Skeletal muscle satellite cell (primary cell): ENCODE measurements at regions not wholly inside any gene's neighbourhood (a gene's known extent, or its start where the extent isn't known, plus 50 kb on each side); places are given as distances from the start of the nearest gene placed in this dataset.

Experiments used
- H3K27me3 ChIP-seq: 2 replicates; pipeline ENCODE4 v1.7.0; 2013; ENCODE audit warnings: low read length; ENCODE audit not compliant: control insufficient read depth, insufficient read depth
- H3K36me3 ChIP-seq: 2 replicates; pipeline ENCODE4 v1.7.0; 2013; ENCODE audit warnings: mild to moderate bottlenecking, control low read depth, low read length; ENCODE audit not compliant: insufficient read depth
- H3K4me1 ChIP-seq: 2 replicates; pipeline ENCODE4 v1.7.0; 2013; ENCODE audit warnings: low read length; ENCODE audit not compliant: control insufficient read depth, insufficient read depth
- H3K4me2 ChIP-seq: 2 replicates; pipeline ENCODE4 v1.7.0; 2013; ENCODE audit warnings: mild to moderate bottlenecking, low read length
- H3K4me3 ChIP-seq: 2 replicates; pipeline ENCODE4 v1.7.0; 2013; ENCODE audit warnings: low read length
- H3K9ac ChIP-seq: 2 replicates; pipeline ENCODE4 v1.7.0; 2013; ENCODE audit warnings: mild to moderate bottlenecking, low read depth, low read length, moderate library complexity
- H3K9me3 ChIP-seq: replicated peaks from 2 replicates; pipeline ENCODE4 v1.7.0; 2013; ENCODE audit warnings: mild to moderate bottlenecking, control low read depth, low read length

DNA sequence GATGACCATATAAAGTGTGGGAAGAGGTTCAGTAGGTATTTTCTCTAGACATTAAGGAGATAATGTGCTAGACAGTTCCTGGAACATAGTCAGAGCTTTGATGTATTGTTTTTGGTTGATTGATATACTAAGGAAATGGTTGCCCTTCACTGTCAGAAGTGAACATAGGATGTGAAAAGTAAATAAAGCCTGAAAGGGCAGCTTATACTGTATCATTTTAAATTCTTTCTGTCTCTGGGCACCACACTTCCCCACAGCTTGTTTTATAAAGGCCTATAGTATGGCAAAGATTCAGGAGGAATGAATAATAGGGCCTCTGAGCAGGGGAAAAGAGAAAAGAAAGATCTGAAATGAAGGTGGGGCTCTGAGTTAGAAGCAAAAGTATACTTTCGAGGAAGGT, 72.7 kb upstream of the ITPRID2 start:
- Histone ChIP-seq H3K4me2 (no peak overlapping the region), H3K9ac (no peak overlapping the region), H3K36me3 (no peaks in the 10 kb centered on the region), H3K9me3 (no peaks in the 10 kb centered on the region), H3K4me1 (peaks cover 9% of the 10 kb centered on the region), H3K27me3 (no peaks in the 10 kb centered on the region), H3K4me3 (no peak overlapping the region)

DNA sequence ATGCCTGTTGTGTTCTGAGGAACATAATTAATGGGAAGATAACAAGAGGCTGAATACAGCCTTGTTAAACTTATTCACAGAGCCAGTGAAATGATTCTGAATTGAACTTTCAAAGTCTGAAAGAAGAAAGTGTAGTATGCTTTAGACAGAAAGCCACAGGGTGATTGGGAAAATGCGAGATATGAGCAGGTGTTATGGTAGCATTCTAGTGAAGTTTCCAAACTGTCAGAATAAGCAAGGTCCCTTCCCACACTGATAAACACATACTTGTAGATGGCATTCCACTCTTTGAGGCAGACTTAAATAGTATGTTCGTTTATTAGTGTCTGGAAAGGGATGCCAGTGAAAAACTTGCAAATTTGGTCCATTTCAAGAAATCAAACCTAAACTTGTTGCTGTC, 70.5 kb upstream of the ITPRID2 start:
- Histone ChIP-seq H3K4me2 (no peak overlapping the region), H3K9me3 (no peaks in the 10 kb centered on the region), H3K36me3 (no peaks in the 10 kb centered on the region), H3K4me3 (no peak overlapping the region), H3K4me1 (no peaks in the 10 kb centered on the region), H3K27me3 (no peaks in the 10 kb centered on the region), H3K9ac (no peak overlapping the region)

DNA sequence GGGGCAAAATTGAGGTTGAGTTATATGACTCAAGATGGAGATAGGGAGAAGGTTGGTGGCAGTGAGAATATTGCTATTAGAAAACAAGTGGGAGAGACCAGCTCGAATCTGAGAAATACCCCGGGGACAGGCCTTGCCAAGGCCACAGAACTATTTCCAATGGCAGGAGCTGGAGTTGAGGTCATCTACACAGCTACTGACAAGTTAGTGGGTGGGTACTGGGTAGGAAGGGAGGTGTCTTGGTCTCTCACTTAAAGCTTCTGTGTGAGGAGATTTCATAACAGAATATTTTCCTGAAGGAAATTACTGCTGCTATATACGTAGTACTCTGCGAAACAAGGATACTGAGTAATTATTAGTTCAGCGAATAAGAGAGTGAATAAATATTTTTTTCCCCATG, 69.4 kb upstream of the ITPRID2 start:
- no peak overlapping the region for H3K4me3 ChIP-seq
- H3K9me3 ChIP-seq, result no peaks in the 10 kb centered on the region
- no peaks in the 10 kb centered on the region for H3K27me3 ChIP-seq
- no peaks in the 10 kb centered on the region for H3K4me1 ChIP-seq
- no peak overlapping the region for H3K9ac ChIP-seq
- H3K36me3 ChIP-seq, result no peaks in the 10 kb centered on the region
- no peak overlapping the region for H3K4me2 ChIP-seq

GRCh38 chr2:181823405-181823804, 68.1 kb upstream of the ITPRID2 start:
- H3K27me3 ChIP-seq, result no peaks in the 10 kb centered on the region
- H3K9ac ChIP-seq, result no peak overlapping the region
- H3K4me2 ChIP-seq, result no peak overlapping the region
- no peak overlapping the region for H3K4me3 ChIP-seq
- H3K4me1 ChIP-seq, result no peaks in the 10 kb centered on the region
- no peaks in the 10 kb centered on the region for H3K36me3 ChIP-seq
- no peaks in the 10 kb centered on the region for H3K9me3 ChIP-seq

GRCh38 chr2:181828122-181828705, 63.3 kb upstream of the ITPRID2 start:
- no peaks in the 10 kb centered on the region for H3K36me3 ChIP-seq
- no peak overlapping the region for H3K9ac ChIP-seq
- H3K4me3 ChIP-seq, result no peak overlapping the region
- no peaks in the 10 kb centered on the region for H3K4me1 ChIP-seq
- H3K9me3 ChIP-seq, result no peaks in the 10 kb centered on the region
- H3K4me2 ChIP-seq, result no peak overlapping the region
- no peaks in the 10 kb centered on the region for H3K27me3 ChIP-seq

GRCh38 chr2:181829230-181829629, 62.3 kb upstream of the ITPRID2 start:
- H3K4me1 ChIP-seq, result no peaks in the 10 kb centered on the region
- H3K9me3 ChIP-seq, result no peaks in the 10 kb centered on the region
- no peak overlapping the region for H3K9ac ChIP-seq
- no peak overlapping the region for H3K4me3 ChIP-seq
- no peaks in the 10 kb centered on the region for H3K36me3 ChIP-seq
- H3K4me2 ChIP-seq, result no peak overlapping the region
- no peaks in the 10 kb centered on the region for H3K27me3 ChIP-seq

GRCh38 chr2:181832015-181832414, 59.5 kb upstream of the ITPRID2 start:
- Histone ChIP-seq H3K9me3 (no peaks in the 10 kb centered on the region), H3K36me3 (no peaks in the 10 kb centered on the region), H3K27me3 (no peaks in the 10 kb centered on the region)

DNA sequence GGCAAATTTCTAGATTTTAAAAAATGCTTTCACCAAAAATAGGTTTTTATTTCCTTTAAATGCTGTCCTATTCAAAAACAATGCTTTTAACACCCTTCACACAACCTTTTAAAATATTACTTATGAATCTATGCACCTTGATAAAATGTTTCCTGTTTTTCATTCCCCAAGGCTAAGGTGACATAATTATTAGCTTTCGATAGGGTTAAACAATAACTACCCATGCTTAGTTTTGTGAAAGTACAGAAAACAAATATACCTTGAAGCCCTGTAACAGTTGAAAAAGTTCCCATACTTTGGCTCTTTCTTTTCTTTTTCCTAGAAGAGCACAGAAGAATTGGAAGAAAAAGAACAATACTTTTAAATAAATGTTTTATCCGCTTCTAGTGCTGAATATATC, 54.9 kb upstream of the ITPRID2 start:
- no peak overlapping the region for H3K4me2 ChIP-seq
- H3K4me1 ChIP-seq, result no peaks in the 10 kb centered on the region
- no peaks in the 10 kb centered on the region for H3K9me3 ChIP-seq
- no peaks in the 10 kb centered on the region for H3K36me3 ChIP-seq
- H3K27me3 ChIP-seq, result no peaks in the 10 kb centered on the region
- no peak overlapping the region for H3K4me3 ChIP-seq
- no peak overlapping the region for H3K9ac ChIP-seq

More at GRCh38 chr2:181832015-181832414, 59.5 kb upstream of the ITPRID2 start:
- Histone ChIP-seq H3K4me3 (no peak overlapping the region), H3K4me1 (no peaks in the 10 kb centered on the region), H3K9ac (no peak overlapping the region), H3K4me2 (no peak overlapping the region)

DNA sequence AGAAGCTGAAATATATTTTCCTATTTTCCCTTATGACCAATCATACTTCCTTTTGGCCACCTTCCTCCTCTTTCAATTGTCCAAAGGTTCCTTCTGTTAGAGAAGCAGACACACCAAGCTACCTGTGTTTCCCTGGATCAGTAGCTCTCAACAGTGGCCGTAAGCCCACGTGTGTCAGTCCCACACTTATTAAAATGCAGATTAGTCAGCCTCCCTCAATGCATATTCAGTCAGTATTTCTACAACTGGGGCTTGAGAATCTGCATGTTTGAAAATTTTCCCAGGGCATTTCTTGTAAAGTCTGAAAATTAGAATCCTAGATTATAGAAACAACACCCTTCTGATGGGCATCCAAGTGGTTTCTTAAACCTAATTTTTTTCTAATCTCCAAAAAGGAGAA, 54.0 kb upstream of the ITPRID2 start:
- no peak overlapping the region for H3K4me2 ChIP-seq
- H3K4me1 ChIP-seq, result no peaks in the 10 kb centered on the region
- no peaks in the 10 kb centered on the region for H3K36me3 ChIP-seq
- H3K4me3 ChIP-seq, result no peak overlapping the region
- no peaks in the 10 kb centered on the region for H3K9me3 ChIP-seq
- H3K27me3 ChIP-seq, result no peaks in the 10 kb centered on the region
- H3K9ac ChIP-seq, result no peak overlapping the region

DNA sequence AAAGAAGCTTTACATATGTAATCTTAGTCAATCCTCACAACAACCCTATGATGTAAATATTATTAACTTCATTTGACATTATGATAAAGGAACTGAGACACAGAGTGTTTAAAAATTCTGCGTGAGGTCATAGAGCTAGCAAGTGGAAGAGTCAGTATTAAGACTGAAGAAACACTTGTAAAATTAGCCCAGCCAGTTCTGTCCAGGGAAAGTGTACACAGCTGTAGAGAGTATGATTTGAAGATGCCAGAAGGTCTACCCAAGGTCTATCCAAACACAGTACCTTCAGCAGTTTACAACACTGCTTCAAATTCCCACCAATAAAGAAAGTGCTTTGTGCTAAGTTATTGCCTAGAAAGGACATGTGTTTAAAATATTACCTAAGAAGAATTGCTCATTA, 51.7 kb upstream of the ITPRID2 start:
- H3K27me3 ChIP-seq, result no peaks in the 10 kb centered on the region
- H3K9me3 ChIP-seq, result no peaks in the 10 kb centered on the region
- no peak overlapping the region for H3K9ac ChIP-seq
- H3K4me3 ChIP-seq, result no peak overlapping the region
- no peaks in the 10 kb centered on the region for H3K36me3 ChIP-seq
- H3K4me1 ChIP-seq, result no peaks in the 10 kb centered on the region
- H3K4me2 ChIP-seq, result no peak overlapping the region

GRCh38 chr2:181841079-181841478, 50.5 kb upstream of the ITPRID2 start:
- Histone ChIP-seq H3K36me3 (no peaks in the 10 kb centered on the region), H3K9me3 (no peaks in the 10 kb centered on the region), H3K9ac (no peak overlapping the region), H3K4me2 (no peak overlapping the region), H3K4me1 (no peaks in the 10 kb centered on the region), H3K27me3 (no peaks in the 10 kb centered on the region), H3K4me3 (no peak overlapping the region)
